Brain pericyte (primary cell): ENCODE measurements at regions not wholly inside any gene's neighbourhood (a gene's known extent, or its start where the extent isn't known, plus 50 kb on each side); places are given as distances from the start of the nearest gene placed in this dataset.
A peak's percentile ranks its signal among the peaks of the same experiment; 100 is the strongest.

Experiments
- DNase-seq: peaks from one replicate; pipeline ENCODE4 v3.0.0-alpha.2; 2012; ENCODE audit warnings: low read depth, low spot score

- DNase-seq, result no peak
These were observed 98.4 kb upstream of the PFN2 start for GRCh38 chr3:150069154-150069527.

- DNase-seq, result no peak
These were observed 97.9 kb upstream of the PFN2 start for GRCh38 chr3:150068440-150069153.

- no peak for DNase-seq
These were observed 96.9 kb upstream of the PFN2 start for GRCh38 chr3:150067561-150067960.

GRCh38 chr3:150064971-150065370 is 94.3 kb upstream of the PFN2 start:
- no peak for DNase-seq

- no peak for DNase-seq
These were observed 92.5 kb upstream of the PFN2 start for GRCh38 chr3:150063237-150063636.

- DNase-seq, result peak; percentile 37
These were observed 91.8 kb upstream of the PFN2 start for GRCh38 chr3:150062492-150062891.

- DNase-seq, result no peak
These were observed 90.8 kb upstream of the PFN2 start for GRCh38 chr3:150061288-150062024.

GRCh38 chr3:150059729-150060128 is 89.0 kb upstream of the PFN2 start:
- DNase-seq, result no peak

GRCh38 chr3:150059241-150059640 is 88.5 kb upstream of the PFN2 start:
- DNase-seq, result no peak

- DNase-seq, result no peak
These were observed 86.5 kb upstream of the PFN2 start for GRCh38 chr3:150057227-150057626.

- DNase-seq, result no peak
These were observed 84.6 kb upstream of the PFN2 start for GRCh38 chr3:150055332-150055731.

- DNase-seq, result no peak
These were observed 83.9 kb upstream of the PFN2 start for GRCh38 chr3:150054635-150055034.

- DNase-seq, result no peak
These were observed 79.8 kb upstream of the PFN2 start for GRCh38 chr3:150050510-150050909.

- no peak for DNase-seq
These were observed 78.6 kb upstream of the PFN2 start for GRCh38 chr3:150049317-150049716.

- no peak for DNase-seq
These were observed 71.2 kb upstream of the PFN2 start for GRCh38 chr3:150041877-150042276.

- no peak for DNase-seq
These were observed 69.4 kb upstream of the PFN2 start for GRCh38 chr3:150040097-150040496.

GRCh38 chr3:150038830-150039229 is 68.1 kb upstream of the PFN2 start:
- DNase-seq, result no peak

- DNase-seq, result no peak
These were observed 66.1 kb upstream of the PFN2 start for GRCh38 chr3:150036780-150037179.

- DNase-seq, result no peak
These were observed 65.4 kb upstream of the PFN2 start for GRCh38 chr3:150035910-150036612.

- DNase-seq, result no peak
These were observed 64.6 kb upstream of the PFN2 start for GRCh38 chr3:150035301-150035779.

GRCh38 chr3:150033721-150034120 is 63.0 kb upstream of the PFN2 start:
- no peak for DNase-seq

- DNase-seq, result no peak
These were observed 60.1 kb upstream of the PFN2 start for GRCh38 chr3:150030841-150031240.

- DNase-seq, result no peak
These were observed 52.5 kb upstream of the PFN2 start for GRCh38 chr3:150023239-150023636.
